SK-N-SH treated with all-trans-retinoic acid at 6 μM for 48 hours (cell line): ENCODE measurements at regions not wholly inside any gene's neighbourhood (a gene's known extent, or its start where the extent isn't known, plus 50 kb on each side); places are given as distances from the start of the nearest gene placed in this dataset.

ENCODE experiments used
- ATAC-seq: fragments of 200-7000 bp; cut with Tn5 transposase; 3 replicates; pipeline ENCODE4 v1.9.1; 2020; ENCODE audit warnings: mild to moderate bottlenecking, moderate library complexity
- BACH2 ChIP-seq: fragments of 250-450 bp; sonication (Bioruptor Pico); IDR thresholded peaks from 2 replicates; pipeline ENCODE4 v1.9.0; 2021; ENCODE audit warnings: mild to moderate bottlenecking, borderline replicate concordance
- CSDC2 ChIP-seq: fragments of 250-450 bp; sonication (Bioruptor Pico); IDR thresholded peaks from 2 replicates; pipeline ENCODE4 v1.5.0; 2020; ENCODE audit warnings: mild to moderate bottlenecking, moderate library complexity
- ESRRG ChIP-seq: fragments of 250-450 bp; sonication (Bioruptor Pico); IDR thresholded peaks from 2 replicates; pipeline ENCODE4 v1.6.1; 2021; ENCODE audit warnings: mild to moderate bottlenecking
- GLIS3 ChIP-seq: fragments of 250-450 bp; sonication (Bioruptor Pico); IDR thresholded peaks from 2 replicates; pipeline ENCODE4 v1.5.0; 2020; ENCODE audit warnings: mild to moderate bottlenecking, moderate library complexity
- ISL1 ChIP-seq: fragments of 250-450 bp; sonication (Bioruptor Pico); IDR thresholded peaks from 2 replicates; pipeline ENCODE4 v2.1.2; 2022; ENCODE audit warnings: mild to moderate bottlenecking, moderate library complexity
- OSR1 ChIP-seq: fragments of 250-450 bp; sonication (Bioruptor Pico); IDR thresholded peaks from 2 replicates; pipeline ENCODE4 v1.8.0; 2022; ENCODE audit warnings: moderate library complexity, mild to moderate bottlenecking, inconsistent platforms
- PPARA ChIP-seq: fragments of 250-450 bp; sonication (Bioruptor Pico); IDR thresholded peaks from 2 replicates; pipeline ENCODE4 v1.5.0; 2020; ENCODE audit warnings: mild to moderate bottlenecking, borderline replicate concordance
- RARB ChIP-seq: fragments of 250-450 bp; sonication (Bioruptor Pico); IDR thresholded peaks from 2 replicates; pipeline ENCODE4 v1.8.0; 2021; ENCODE audit warnings: mild to moderate bottlenecking, moderate library complexity
- SNAI2 ChIP-seq: fragments of 250-450 bp; sonication (Bioruptor Pico); IDR thresholded peaks from 2 replicates; pipeline ENCODE4 v1.5.0; 2020; ENCODE audit warnings: mild to moderate bottlenecking, moderate library complexity
- TCF4 ChIP-seq: fragments of 250-450 bp; sonication (Bioruptor Pico); IDR thresholded peaks from 2 replicates; pipeline ENCODE4 v1.8.0; 2021; ENCODE audit warnings: mild to moderate bottlenecking, moderate library complexity, borderline replicate concordance
- TOX ChIP-seq: fragments of 250-450 bp; sonication (Bioruptor Pico); IDR thresholded peaks from 2 replicates; pipeline ENCODE4 v1.8.0; 2021; ENCODE audit warnings: mild to moderate bottlenecking, moderate library complexity, borderline replicate concordance
- ZC3H10 ChIP-seq: fragments of 250-450 bp; sonication (Bioruptor Pico); IDR thresholded peaks from 2 replicates; pipeline ENCODE4 v1.5.1; 2021; ENCODE audit warnings: mild to moderate bottlenecking, moderate library complexity
- ZFP3 ChIP-seq: fragments of 250-450 bp; sonication (Bioruptor Pico); IDR thresholded peaks from 2 replicates; pipeline ENCODE4 v1.5.0; 2020; ENCODE audit warnings: mild to moderate bottlenecking, moderate library complexity
- ZFP30 ChIP-seq: fragments of 450-650 bp; formaldehyde crosslinking; IDR thresholded peaks from 2 replicates; pipeline ENCODE4 v1.5.0; 2022; ENCODE audit warnings: mild to moderate bottlenecking, moderate library complexity
- ZNF565 ChIP-seq: fragments of 450-650 bp; formaldehyde crosslinking; conservative IDR thresholded peaks from 2 replicates; pipeline ENCODE4 v1.5.0; 2020; ENCODE audit warnings: low read depth, mild to moderate bottlenecking, moderate library complexity
- ZNF8 ChIP-seq: fragments of 450-650 bp; formaldehyde crosslinking; IDR thresholded peaks from 2 replicates; pipeline ENCODE4 v1.5.0; 2020; ENCODE audit warnings: mild to moderate bottlenecking, moderate library complexity
- TF ChIP-seq, protein P1 (sequence below): fragments of 250-450 bp; sonication (Bioruptor Pico); IDR thresholded peaks from 2 replicates; pipeline ENCODE4 v1.5.1; 2021; ENCODE audit warnings: mild to moderate bottlenecking, moderate library complexity
- TF ChIP-seq, protein P2 (sequence below): fragments of 250-450 bp; sonication (Bioruptor Pico); IDR thresholded peaks from 2 replicates; pipeline ENCODE4 v1.8.0; 2021; ENCODE audit warnings: low read depth, mild to moderate bottlenecking, moderate library complexity, borderline replicate concordance
- TF ChIP-seq, protein P3 (sequence below): fragments of 250-450 bp; sonication (Bioruptor Pico); IDR thresholded peaks from 2 replicates; pipeline ENCODE4 v1.5.0; 2020; ENCODE audit warnings: mild to moderate bottlenecking, moderate library complexity
- TF ChIP-seq, protein P4 (sequence below): fragments of 250-450 bp; sonication (Bioruptor Pico); IDR thresholded peaks from 2 replicates; pipeline ENCODE4 v1.5.1; 2020; ENCODE audit warnings: low read depth, mild to moderate bottlenecking, moderate library complexity
- TF ChIP-seq, protein P5 (sequence below): fragments of 250-450 bp; sonication (Bioruptor Pico); IDR thresholded peaks from 2 replicates; pipeline ENCODE4 v1.8.0; 2020; ENCODE audit warnings: mild to moderate bottlenecking, moderate library complexity, borderline replicate concordance

DNA sequence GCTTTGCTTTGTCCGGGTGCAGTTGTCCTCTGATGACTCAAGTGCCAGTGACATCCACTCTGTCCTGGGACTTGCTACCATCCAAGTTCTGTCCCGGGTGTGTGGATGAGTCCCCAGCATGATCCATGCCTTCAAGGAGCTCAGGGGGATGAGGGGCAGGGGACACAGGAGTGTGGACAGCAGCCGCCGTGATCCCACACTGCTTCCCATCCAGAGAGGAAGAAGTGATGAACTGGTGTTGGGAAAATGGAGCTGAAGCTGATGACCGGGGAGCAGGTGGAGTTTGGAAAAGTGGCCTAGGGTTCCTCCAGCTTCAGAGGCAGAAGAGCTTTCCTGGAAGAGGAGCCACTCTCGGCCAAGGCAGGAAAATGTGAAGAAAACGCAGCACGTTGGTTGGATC is 249.6 kb upstream of the TNRC6C start:
- ATAC-seq, result no peak
- TF ChIP-seq RARB (CRISPR knock-in tag) (no peak), OSR1 (CRISPR knock-in tag) (no peak), BACH2 (CRISPR knock-in tag) (no peak), ESRRG (CRISPR knock-in tag) (no peak), PPARA (CRISPR knock-in tag) (no peak), TOX (CRISPR knock-in tag) (no peak), TCF4 (no peak), ZC3H10 (no peak), ZFP30 (CRISPR knock-in tag) (no peak), ZNF565 (no peak), SNAI2 (no peak)
- TF ChIP-seq, protein P1, sequence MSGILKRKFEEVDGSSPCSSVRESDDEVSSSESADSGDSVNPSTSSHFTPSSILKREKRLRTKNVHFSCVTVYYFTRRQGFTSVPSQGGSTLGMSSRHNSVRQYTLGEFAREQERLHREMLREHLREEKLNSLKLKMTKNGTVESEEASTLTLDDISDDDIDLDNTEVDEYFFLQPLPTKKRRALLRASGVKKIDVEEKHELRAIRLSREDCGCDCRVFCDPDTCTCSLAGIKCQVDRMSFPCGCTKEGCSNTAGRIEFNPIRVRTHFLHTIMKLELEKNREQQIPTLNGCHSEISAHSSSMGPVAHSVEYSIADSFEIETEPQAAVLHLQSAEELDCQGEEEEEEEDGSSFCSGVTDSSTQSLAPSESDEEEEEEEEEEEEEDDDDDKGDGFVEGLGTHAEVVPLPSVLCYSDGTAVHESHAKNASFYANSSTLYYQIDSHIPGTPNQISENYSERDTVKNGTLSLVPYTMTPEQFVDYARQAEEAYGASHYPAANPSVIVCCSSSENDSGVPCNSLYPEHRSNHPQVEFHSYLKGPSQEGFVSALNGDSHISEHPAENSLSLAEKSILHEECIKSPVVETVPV (CRISPR knock-in tag), result no peak
- TF ChIP-seq, protein P2, sequence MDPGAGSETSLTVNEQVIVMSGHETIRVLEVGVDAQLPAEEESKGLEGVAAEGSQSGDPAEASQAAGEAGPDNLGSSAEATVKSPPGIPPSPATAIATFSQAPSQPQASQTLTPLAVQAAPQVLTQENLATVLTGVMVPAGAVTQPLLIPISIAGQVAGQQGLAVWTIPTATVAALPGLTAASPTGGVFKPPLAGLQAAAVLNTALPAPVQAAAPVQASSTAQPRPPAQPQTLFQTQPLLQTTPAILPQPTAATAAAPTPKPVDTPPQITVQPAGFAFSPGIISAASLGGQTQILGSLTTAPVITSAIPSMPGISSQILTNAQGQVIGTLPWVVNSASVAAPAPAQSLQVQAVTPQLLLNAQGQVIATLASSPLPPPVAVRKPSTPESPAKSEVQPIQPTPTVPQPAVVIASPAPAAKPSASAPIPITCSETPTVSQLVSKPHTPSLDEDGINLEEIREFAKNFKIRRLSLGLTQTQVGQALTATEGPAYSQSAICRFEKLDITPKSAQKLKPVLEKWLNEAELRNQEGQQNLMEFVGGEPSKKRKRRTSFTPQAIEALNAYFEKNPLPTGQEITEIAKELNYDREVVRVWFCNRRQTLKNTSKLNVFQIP (CRISPR knock-in tag), result no peak
- TF ChIP-seq, protein P3, sequence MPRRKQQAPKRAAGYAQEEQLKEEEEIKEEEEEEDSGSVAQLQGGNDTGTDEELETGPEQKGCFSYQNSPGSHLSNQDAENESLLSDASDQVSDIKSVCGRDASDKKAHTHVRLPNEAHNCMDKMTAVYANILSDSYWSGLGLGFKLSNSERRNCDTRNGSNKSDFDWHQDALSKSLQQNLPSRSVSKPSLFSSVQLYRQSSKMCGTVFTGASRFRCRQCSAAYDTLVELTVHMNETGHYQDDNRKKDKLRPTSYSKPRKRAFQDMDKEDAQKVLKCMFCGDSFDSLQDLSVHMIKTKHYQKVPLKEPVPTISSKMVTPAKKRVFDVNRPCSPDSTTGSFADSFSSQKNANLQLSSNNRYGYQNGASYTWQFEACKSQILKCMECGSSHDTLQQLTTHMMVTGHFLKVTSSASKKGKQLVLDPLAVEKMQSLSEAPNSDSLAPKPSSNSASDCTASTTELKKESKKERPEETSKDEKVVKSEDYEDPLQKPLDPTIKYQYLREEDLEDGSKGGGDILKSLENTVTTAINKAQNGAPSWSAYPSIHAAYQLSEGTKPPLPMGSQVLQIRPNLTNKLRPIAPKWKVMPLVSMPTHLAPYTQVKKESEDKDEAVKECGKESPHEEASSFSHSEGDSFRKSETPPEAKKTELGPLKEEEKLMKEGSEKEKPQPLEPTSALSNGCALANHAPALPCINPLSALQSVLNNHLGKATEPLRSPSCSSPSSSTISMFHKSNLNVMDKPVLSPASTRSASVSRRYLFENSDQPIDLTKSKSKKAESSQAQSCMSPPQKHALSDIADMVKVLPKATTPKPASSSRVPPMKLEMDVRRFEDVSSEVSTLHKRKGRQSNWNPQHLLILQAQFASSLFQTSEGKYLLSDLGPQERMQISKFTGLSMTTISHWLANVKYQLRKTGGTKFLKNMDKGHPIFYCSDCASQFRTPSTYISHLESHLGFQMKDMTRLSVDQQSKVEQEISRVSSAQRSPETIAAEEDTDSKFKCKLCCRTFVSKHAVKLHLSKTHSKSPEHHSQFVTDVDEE (CRISPR knock-in tag), result no peak

DNA sequence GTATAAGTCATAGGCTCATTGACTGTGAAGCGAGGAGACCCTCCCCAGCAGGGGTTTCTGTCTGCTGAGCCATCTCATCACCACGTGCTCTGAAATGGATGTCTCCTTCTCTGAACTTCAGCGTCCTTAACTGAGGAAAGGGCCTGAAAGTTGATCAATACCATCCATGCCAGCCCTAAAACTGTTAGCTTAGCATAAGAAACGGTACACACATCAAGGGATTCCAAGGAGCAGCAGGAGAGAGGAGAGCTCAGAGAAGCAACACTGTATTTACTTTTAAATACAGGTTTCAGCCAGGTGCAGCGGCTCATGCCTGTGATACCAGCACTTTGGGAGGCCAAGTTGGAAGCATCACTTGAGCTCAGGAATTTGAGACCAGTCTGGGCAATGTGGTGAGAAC is 248.9 kb upstream of the TNRC6C start:
- ATAC-seq, result no peak
- TF ChIP-seq ISL1 (no peak), PPARA (CRISPR knock-in tag) (no peak), ESRRG (CRISPR knock-in tag) (no peak), BACH2 (CRISPR knock-in tag) (no peak)
- TF ChIP-seq, protein P2 (CRISPR knock-in tag), result no peak
- TF ChIP-seq, protein P1 (CRISPR knock-in tag), result no peak

DNA sequence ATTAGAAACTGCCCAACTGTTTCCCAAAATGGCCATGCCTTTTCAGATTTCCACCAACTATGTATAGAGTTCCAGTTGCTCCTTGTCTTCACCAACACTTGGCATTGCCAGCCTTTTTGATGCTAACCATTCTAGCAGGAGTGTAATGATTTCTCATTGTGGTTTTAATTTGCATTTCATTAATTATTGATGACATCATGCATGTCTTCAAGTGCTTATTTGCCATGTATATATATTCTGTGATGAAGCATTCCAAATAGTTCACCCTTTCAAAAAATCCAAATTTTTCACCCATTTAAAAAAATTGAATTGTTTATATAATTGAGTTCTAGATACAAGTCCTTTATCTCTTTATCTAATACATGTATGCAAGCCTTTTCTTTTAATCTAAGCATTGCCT is 245.9 kb upstream of the TNRC6C start:
- ATAC-seq, result no peak
- TF ChIP-seq ESRRG (CRISPR knock-in tag) (no peak), ZFP30 (CRISPR knock-in tag) (no peak), TCF4 (no peak), OSR1 (CRISPR knock-in tag) (no peak), ZC3H10 (no peak), SNAI2 (no peak), ZFP3 (CRISPR knock-in tag) (no peak), PPARA (CRISPR knock-in tag) (no peak), RARB (CRISPR knock-in tag) (no peak), GLIS3 (no peak), CSDC2 (CRISPR knock-in tag) (no peak), ZNF8 (no peak), TOX (CRISPR knock-in tag) (no peak), ISL1 (no peak)
- TF ChIP-seq, protein P1 (CRISPR knock-in tag), result no peak
- TF ChIP-seq, protein P4, sequence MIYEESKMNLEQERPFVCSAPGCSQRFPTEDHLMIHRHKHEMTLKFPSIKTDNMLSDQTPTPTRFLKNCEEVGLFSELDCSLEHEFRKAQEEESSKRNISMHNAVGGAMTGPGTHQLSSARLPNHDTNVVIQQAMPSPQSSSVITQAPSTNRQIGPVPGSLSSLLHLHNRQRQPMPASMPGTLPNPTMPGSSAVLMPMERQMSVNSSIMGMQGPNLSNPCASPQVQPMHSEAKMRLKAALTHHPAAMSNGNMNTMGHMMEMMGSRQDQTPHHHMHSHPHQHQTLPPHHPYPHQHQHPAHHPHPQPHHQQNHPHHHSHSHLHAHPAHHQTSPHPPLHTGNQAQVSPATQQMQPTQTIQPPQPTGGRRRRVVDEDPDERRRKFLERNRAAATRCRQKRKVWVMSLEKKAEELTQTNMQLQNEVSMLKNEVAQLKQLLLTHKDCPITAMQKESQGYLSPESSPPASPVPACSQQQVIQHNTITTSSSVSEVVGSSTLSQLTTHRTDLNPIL, result no peak
- TF ChIP-seq, protein P2 (CRISPR knock-in tag), result no peak
- TF ChIP-seq, protein P5, sequence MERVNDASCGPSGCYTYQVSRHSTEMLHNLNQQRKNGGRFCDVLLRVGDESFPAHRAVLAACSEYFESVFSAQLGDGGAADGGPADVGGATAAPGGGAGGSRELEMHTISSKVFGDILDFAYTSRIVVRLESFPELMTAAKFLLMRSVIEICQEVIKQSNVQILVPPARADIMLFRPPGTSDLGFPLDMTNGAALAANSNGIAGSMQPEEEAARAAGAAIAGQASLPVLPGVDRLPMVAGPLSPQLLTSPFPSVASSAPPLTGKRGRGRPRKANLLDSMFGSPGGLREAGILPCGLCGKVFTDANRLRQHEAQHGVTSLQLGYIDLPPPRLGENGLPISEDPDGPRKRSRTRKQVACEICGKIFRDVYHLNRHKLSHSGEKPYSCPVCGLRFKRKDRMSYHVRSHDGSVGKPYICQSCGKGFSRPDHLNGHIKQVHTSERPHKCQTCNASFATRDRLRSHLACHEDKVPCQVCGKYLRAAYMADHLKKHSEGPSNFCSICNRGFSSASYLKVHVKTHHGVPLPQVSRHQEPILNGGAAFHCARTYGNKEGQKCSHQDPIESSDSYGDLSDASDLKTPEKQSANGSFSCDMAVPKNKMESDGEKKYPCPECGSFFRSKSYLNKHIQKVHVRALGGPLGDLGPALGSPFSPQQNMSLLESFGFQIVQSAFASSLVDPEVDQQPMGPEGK, result no peak
